ENCODE measurements at regions not wholly inside any gene's neighbourhood (a gene's known extent, or its start where the extent isn't known, plus 50 kb on each side); places are given as distances from the start of the nearest gene placed in this dataset.

DNA sequence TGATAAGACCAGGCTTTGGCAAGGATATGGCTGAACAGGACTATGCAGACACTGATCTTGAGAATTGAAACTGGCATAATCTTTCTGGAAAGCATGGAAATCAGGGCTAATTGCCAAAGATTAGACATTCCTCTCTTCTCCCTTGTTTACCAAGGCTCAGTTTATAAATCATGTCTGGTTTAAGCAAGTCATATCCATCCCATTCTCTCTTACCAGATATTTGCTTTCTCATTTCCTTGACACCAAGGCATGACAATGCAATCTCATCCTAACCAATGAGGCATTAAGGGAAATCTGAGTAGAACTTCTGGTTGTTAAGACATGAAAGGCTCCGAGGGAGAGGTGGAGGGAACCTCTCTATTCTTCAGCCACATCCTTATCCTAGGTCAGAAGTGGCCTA lies 110.3 kb upstream of the CEP85L start:
- DNase-seq, result no peak

DNA sequence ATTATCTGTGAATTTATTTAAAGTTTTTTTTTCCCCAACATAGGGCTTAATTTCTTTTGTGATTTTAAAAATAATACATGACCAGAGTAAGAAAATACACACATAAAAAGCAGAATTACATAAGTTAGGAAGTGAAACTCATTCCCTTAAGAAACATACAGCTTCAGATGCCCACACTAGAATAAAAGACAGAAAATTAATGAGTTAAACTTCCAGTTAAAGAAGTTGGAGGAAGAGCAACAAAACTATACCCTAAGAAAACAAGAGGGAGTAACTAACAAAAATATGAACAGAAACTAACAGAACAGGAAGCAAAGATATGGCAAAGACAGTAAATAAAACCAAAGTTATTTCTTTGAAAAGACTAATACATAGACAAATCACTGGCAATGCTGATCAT lies 107.6 kb upstream of the CEP85L start:
- DNase-seq, result no peak

DNA sequence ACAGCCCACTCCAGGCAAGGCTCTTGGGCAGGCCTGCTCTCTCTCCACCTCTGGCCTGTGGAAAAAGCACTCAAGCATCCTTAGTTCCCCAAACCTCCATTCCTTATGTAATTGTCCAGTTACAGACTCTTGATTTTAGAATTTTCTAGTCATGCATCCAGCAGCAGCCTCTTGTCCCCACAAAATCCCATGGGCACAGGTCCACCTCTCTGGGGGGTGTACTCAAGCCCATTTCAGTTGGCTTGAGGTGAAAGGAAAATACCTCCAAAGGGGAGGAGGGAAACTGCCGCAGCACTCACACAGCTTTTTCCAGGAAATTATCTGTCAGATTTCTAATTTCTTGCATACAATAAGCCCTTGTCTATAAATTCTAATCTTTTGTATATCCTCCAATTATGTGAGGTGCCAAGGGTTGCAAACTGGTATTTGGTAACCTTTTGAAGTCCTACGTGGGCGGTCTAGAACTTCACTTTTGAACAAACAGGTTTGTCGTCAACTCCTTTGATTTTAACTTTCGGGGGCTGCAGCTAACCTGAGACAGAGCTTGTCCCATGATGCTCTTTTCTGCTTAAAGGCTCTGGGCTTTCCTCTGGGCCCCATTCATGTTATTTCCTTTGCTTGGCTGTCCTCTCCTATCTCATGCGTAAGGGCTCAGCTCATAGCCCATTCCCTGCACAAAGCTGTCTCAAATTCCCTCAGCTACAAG lies 104.7 kb upstream of the CEP85L start:
- DNase-seq, result no peak

DNA sequence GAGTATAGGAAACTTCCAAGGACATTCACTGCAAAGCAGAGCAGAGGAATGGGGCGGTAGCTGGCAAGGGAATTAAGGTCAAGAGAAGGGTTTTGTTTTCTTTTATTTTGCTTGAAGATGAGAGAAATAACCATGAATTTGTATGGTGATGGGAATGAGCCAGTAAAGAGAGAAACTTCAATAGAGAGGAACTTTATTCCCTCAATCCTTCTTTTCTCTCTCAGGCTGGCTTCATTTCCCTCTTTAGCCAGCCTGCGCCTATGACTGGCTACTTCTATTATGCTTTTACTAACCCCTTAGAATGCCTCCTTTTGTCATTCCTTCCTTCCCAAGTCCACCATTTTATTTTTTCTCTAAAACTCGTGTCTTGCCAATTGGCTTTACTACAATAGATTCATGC lies 101.4 kb upstream of the CEP85L start:
- no peak for DNase-seq

DNA sequence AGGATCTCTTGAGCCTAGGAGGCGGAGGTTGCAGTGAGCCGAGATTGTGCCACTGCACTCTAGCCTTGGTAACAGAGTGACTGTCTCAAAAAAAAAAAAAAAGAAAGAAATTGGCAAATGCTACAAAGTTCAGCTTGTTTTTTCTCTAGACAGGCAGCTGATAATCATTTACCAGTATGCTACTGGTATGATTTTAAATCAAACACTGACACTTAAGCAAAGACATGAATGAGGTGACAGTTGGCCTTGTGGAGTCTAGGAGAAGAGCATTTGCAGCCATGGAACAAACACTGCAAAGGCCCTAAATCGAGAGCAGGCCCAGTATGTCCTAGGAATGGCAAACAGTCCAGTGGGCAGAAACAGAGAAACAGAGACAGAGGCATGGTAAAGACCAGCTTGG lies 99.7 kb upstream of the CEP85L start:
- DNase-seq, result no peak

DNA sequence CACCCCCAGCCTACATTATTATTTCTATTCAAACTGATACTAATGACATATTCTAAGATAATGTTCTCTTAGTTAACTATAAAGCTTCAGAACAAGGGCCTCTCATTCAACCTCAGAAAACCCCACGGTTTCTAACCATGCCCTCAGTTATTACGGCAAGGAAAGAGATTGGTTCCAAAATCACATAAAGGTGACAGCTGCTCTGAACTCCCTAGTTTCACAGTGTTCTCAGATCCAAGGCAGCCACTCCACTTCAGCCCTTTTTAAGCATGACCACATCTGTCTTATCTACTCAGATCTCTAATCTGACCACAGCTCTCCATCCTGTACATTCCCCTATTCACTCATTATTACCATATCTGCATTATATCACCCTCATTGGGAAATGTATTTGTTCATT lies 98.8 kb upstream of the CEP85L start:
- DNase-seq, result no peak

DNA sequence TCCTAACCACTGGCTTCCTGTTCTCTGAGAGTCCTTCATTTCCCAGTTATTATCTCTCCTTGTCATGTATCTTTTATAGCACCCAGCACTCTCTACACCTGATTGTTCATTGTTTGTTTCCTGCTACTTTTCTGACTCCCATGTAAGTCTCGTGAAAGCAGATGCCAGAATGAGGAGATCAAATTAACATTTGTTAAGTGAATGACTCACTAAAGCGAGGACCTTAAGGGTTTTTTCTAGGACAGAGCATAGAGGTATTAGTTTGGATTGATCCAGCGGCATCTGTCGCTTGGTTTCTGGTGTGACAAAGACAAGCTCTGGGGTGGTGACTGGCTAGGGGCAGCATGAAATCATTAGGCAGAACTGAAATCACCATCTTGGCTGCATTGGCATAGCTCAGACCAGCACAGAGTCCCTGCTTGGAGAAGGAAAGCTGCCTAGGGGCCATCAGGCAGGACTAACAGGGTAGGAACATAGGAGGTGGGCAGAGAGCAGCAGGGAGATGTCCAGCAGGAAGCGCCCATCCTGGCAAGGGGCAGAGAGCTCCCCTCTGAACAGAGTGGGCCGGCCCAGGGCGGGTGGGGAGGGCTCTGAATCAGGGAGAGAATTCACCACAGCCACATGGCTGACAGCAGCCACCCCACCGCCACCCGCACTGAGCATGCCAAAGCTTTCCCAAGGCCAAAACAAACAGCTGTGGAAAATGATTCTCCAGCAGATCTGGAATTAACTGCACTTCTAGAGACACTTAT lies 97.1 kb upstream of the CEP85L start:
- no peak for DNase-seq

DNA sequence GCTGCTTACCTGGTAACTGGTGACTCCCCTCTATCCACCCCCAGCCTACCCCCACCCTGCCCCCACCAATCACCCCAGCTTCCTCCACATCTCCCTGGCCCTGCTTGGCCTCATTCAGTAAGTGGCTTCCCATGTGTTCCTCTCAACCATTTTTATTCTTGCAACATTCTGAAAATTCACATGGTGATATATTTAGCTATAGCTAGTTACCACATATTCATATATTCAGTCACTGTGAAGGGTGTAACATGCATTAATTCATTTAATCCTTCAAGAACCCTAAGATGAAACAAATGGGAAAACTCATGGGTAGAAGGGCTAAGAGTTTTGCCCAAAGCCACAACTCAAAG lies 95.4 kb upstream of the CEP85L start:
- DNase-seq, result no peak

DNA sequence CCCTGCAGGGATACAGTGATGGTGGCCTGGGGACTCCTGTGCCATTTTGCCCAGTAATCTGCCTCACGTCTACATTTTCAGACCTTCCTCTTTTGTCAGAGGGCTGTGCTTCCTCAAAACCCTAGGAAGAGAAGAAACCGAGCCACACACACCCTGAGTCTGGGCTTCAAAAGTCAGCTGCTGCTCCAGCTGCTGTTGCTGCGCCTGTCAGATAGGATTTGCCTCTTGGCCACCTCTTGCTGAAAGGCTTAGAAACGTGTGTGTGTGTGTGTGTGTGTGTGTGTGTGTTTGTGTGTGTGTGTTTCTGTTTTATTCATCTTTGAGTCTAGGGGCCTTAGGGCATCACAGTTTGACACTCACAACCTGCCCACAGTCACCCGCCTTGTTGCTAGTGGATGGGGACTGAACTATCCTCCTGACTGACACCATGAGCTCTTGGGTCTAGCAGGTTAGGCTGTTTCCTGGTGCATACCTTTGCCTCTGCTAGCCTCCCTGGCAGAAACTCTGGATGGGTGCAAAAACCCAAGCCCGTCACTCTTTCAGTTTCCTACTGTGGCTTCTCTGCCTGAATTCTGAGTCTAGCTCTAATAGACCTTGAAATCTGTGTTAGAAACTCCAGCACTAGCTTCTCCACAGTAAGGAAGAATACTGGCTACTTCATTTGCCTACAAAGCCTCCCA lies 94.9 kb upstream of the CEP85L start:
- no peak for DNase-seq

DNA sequence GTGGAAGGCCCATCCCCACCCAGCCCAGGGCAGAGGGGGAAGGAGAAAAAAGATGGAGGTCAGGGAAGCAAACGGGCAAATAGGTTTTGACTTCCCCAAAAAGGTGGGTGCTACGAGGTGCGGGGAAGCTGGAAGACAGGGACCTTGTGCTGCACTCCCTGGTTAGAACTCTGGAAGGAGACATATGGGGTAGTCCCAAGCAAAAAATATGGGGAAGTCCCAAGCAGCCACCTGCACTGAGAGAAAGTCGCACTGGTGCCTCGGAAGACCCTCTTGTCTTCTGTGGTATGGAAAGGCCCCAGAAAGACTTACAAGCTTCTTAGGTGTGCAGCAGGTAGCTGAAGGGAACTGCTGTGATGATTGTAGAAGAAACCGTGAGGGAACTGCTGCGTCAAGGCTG lies 93.8 kb upstream of the CEP85L start:
- no peak for DNase-seq

DNA sequence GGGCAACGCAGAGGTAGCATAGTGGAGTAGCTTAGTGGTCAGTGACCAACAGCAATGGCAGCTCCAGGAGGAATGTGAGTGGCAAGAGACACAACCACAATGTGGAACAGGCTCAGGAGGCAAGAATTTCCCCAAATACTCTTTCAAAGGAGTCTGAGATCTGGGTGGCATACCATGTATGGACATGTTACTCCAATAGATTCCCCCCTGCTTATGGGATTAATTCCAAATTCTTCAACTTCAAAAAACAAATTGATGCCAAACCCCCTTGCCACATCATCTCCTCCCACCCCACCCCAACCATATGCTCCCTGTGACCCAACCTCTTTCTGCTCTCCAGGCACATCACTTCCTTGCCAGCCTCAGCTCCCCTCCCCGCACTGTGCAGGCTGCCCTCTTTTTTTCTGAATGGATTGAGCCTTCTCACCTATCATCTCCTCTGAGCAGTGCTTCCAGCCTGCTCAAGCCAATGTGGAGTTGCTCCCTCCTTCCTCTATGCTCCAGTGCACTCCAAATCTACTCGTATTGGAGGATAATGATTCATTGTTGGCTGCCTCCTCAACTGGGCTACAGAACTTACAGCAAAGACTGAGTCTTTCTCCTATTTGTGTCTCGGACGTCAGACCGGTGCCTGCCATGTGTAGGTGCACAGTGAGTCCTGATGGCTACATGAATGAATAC lies 93.0 kb upstream of the CEP85L start:
- no peak for DNase-seq

DNA sequence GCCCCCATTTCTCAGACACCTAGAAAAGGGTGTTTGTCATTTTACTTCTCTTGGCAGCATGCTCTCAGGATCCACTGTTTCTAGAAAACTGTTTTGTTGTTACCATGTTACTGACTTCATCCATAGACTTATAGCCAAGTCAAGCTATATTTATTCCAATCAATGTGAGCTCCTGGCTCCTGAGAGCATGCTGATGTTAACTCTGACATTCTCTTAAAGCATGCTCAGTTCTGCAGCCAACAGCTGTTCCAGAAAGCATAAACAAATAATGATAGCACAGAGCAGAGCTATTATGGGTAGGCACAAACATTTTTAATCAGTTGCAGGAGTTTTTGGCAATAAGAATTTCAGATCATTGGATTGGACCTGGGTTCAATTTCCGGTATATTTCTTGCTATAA lies 92.4 kb upstream of the CEP85L start:
- DNase-seq, result no peak

DNA sequence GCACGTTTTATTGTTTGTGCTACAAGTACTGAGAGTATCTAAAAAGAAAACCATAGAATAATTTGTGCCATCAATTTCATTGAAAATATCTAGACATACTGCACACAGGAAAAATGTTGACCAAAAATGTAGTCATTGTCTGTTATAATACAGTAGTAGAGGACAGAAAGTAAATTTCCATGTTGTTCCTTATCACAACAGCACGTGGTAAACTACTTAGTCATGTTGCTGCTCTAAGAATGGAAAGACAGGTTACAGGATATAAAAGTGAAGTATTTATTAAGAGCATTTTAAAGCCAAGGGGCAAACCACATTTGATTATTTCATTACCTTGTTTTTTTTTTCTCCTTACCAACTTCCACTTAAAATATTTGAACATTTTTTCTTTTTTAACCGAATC lies 89.0 kb upstream of the CEP85L start:
- no peak for DNase-seq

DNA sequence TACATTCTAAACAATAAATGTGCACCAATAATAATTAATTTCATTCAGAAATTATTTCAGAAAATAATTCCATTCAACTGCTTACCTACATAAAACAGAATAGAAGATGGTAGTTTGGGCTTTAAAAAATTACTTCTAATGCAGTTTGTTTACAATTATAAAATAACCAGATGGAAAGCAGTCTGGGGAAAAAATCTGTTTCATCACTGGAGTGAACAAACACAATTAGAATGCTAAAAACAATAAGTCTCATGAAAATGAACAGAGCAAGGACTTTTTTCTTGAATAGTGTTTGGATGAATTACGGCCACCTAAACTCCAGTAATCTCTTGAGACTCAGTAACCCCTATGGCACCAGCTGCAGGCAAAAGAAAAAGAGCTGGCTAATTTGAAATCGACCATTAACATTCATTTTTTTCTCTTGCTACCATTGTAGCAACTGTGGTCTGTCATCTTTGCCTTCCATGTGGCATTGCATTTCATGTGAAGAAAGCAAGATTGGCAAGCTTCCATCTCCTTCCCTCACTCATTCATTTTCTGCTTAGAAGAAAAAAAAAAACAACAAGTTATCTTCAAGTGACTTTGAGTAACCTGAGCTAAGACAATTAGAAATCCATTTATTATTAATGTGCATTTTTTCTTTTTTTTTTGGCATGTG lies 88.4 kb upstream of the CEP85L start:
- DNase-seq, result no peak

DNA sequence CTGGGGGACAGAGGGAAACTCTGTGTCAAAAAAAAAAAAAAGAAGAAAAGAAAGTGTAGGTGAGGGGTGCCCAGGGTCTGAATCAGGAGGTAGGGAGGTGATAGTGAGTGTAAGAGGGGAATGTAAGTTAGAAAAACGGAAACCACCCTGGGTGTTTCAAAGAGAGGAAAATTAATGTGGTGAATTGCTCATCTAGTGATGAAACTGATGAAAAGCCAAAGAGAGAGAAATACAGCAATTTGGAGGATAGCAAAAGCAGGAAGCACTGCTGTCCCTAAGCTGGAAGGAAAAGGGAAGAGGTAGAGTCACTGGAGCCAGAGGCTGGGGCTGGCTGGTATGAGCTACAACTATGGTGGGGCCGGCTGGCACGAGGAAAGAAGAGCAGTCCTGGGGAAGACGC lies 85.0 kb upstream of the CEP85L start:
- DNase-seq, result no peak

DNA sequence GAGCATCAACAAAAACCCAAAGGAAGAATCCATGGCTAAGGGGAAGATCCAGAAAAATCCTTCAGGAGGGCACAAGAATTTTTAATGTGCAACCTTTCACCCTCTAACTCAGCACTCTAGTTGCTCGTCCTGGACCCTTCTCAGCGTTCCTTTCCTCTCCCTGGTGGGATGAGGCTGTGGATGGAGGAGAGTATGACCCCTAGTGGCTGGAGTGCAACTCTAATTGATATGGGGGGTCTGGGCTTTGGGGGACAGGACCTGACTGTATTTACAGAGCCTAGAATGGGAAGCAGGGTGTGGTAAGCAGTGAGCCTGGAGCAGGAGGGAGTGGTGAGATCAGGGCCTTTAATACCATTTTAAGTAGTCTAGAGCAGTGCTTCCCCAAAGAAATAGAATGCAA lies 83.9 kb upstream of the CEP85L start:
- DNase-seq, result no peak

DNA sequence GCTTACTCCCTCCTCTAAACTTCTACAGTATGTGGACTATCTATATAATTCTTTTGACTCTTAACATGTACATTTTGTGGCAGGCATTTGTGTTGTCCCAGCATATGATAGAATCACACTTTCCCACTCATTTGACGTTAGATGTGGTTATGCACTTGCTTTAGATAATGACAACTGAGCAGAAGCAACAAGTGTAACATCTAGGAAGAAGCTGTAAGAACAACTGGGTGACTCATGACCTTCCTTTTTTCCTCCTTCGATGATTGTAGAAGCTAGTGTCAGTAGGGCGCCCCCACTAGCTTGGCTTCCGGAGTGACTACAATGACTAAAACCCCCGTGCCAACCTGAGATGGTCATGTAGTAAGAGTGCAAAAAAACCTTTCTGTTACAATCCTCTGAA lies 74.6 kb upstream of the CEP85L start:
- DNase-seq, result no peak

DNA sequence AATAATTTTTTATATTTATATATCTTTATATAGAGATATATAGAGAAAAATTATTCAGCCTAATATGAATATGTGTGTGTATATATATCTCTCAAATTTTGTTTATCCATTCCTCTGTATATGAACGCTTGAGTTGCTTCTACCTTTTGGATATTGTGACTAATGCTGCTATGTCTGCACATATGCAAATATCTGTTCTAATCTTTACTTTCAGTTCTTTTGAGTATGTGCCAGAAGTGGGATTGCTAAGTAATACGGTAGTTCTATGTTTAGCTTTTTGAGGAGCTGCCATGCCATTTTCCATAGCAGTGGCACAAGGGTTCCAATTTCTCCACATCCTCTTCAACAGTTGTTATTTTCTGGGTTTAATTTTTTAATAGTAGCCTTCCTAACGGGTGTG lies 72.8 kb upstream of the CEP85L start:
- no peak for DNase-seq

DNA sequence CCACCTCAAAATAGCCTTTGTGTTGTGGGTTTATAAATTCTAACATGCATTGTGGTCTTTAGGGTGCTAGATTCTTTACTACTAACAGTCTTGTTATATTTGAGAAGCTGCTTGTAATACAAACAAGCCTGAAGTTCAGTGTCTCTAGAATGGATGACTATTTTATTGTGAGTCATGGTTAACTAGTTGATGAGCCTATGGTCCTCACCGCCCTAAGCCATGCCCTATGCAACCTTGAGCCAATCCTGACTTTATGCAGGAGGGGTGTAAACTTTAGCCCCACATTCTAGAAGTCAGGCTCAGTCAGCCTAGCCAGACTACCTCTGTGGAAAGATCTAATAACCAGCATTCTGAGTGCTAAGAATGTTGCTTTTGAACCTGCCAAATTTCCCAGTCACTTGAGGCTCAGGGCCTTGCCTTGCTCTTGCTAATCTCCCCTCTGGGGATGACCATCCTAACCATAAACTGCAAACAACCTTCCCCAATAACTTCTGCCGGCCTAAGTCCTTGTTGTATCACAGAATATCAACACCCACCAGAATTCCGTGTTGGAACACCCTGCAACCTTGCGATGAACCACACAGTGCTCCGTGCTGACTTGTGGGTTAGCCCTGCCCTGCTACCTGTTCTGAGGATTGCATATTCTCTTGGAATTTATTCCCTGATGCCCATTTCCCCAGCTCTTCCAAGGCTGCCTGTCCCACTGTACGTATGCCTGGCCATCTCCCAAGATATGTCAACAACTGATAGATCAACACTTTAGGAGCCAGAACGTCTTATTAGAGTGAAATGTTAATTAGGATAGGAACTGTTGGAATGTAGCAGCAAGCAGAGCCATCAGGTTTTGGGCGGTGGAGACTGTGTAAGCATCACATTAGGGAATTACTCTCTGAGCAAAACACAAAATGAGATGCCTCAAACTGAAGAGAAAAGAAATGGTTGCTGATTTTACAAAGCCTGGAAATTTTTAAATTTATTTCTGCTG lies 71.7 kb upstream of the CEP85L start:
- no peak for DNase-seq

DNA sequence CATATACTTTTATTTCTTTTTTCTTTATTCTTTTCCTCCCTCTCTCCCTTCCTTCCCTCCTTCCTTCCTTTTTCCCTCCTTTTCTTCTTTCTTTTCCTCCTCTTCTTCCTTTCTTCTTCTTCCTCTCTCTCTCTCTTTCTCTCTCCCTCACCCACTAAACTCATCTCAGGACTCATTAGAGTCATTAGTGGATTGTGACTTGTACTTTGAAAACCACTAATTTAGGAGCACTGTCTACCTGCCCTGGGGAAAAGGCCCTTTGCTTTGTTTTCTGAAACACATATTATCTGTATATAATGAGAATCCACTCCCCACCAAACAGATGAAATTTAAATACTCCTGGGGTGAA lies 68.7 kb upstream of the CEP85L start:
- DNase-seq, result no peak

DNA sequence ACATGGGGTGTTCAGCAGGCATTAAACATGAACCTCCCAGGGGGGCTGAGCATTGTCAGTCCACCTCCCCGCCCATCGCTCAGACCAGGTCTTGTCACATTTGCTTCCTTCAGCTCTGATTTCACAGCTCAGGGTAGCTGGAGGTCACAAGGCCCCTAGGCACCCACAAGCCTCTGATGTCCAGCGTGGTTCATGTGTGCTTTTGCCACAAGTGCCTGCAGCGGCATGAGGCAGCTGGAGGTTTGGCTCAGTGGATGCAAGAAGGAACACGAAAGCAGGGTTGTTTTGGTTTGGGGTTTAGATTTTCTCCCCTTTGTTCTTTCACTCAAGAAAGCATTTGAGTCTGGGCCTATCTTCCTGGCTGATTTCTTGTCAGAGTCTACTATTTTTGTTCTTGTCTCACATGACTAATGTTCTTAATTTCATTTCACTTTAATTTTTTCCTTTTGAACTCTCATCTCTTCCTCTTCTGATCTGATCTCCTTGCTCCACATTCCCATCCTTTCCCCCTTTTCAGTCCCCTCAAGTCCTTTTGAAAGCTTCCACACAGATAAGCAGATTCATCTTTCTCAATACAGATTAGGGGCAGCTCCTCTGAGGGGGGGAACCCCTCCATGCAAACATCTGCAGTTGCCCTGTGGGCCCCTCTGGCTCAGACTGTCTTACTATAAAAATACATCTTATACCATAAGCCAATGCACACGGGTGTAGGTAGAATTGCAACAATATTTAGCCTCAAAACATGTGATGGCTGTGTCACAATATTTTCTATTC lies 68.1 kb upstream of the CEP85L start:
- no peak for DNase-seq
